HepG2 (cell line): ENCODE measurements at regions not wholly inside any gene's neighbourhood (a gene's known extent, or its start where the extent isn't known, plus 50 kb on each side); places are given as distances from the start of the nearest gene placed in this dataset.

Experiments
- ATAC-seq: fragments of 200-7000 bp; cut with Tn5 transposase; 3 replicates; pipeline ENCODE4 v1.9.1; 2020; ENCODE audit warnings: mild to moderate bottlenecking, moderate library complexity
- BruUV-seq: library from RNA; stranded (reverse); fragments of 400-500 nt; replicated peaks from 2 replicates; lab custom pipeline; 2021; lab: Mats Ljungman, UMichigan
- CTCF ChIA-PET: fragments of 300-600 bp; formaldehyde crosslinking; extraction: SDS; loops from one replicate; lab custom pipeline; 2021; ENCODE audit warnings: low total read pairs, inconsistent platforms, low intra/inter-chr PET ratio; lab: Yijun Ruan, JAX
- POLR2A ChIA-PET: fragments of 350-600 bp; sonication (Branson Sonifier 250); formaldehyde crosslinking; loops from one replicate; lab custom pipeline; 2020; ENCODE audit warnings: antibody characterized with exemption, inconsistent platforms; lab: Yijun Ruan, JAX
- DNase-seq: peaks from one replicate; pipeline ENCODE4 v3.0.0-alpha.2; 2015; ENCODE audit warnings: low spot score
- FAIRE-seq: peaks from 3 replicates; lab custom pipeline; 2011; peaks lifted over from hg19 to GRCh38; lab: Jason Lieb, UNC
- H2AFZ ChIP-seq: one replicate; pipeline ENCODE4 v1.6.1; 2011; ENCODE audit warnings: low read length, inconsistent platforms
- H3K27ac ChIP-seq: fragments of 300-600 bp; 3 replicates; pipeline ENCODE4 v1.8.0; 2011; ENCODE audit warnings: mixed run types, mild to moderate bottlenecking, mixed read lengths, low read length, inconsistent platforms; ENCODE audit not compliant: insufficient read depth; ENCODE audit errors: extremely low read length
- H3K27me3 ChIP-seq, 2 experiments: fragments of 200-600 bp in 1 of 2; 2 replicates in 1 of 2; 3 replicates in 1 of 2; pipeline versions ENCODE4 v1.6.0 to v1.8.0; 2011; ENCODE audit warnings: low read length in 2 of 2, mild to moderate bottlenecking in 2 of 2, moderate library complexity in 2 of 2, inconsistent platforms in 1 of 2; ENCODE audit not compliant: insufficient read depth in 2 of 2, control insufficient read depth in 1 of 2
- H3K36me3 ChIP-seq, 2 experiments: fragments of 200-600 bp in 1 of 2; replicated peaks in 1 of 2; 2 replicates in 1 of 2; 3 replicates in 1 of 2; pipeline versions ENCODE4 v1.5.1 to v1.8.0; 2011; ENCODE audit warnings: low read length in 2 of 2, inconsistent platforms in 1 of 2; ENCODE audit not compliant: insufficient read depth in 2 of 2, control insufficient read depth in 1 of 2
- H3K4me1 ChIP-seq: 2 replicates; pipeline ENCODE4 v1.5.1; 2012; ENCODE audit warnings: low read length, inconsistent platforms; ENCODE audit not compliant: insufficient read depth
- H3K4me2 ChIP-seq: 2 replicates; pipeline ENCODE4 v1.6.0; 2011; ENCODE audit warnings: low read depth, low read length, inconsistent platforms
- H3K4me3 ChIP-seq, 3 experiments: fragments of 200-600 bp in 1 of 3; sonication (generic), shearing (Covaris generic) in 1 of 3; replicated peaks in 1 of 3; 2 replicates each; pipeline ENCODE4 v1.5.1; 2011 to 2016; ENCODE audit warnings: low read length in 3 of 3, inconsistent platforms in 2 of 3, low read depth in 2 of 3, mild to moderate bottlenecking in 2 of 3, control low read depth in 1 of 3, mixed read lengths in 1 of 3; ENCODE audit not compliant: insufficient read depth in 1 of 3
- H3K79me2 ChIP-seq: one replicate; pipeline ENCODE4 v1.6.1; 2011; ENCODE audit warnings: low read length, inconsistent platforms; ENCODE audit not compliant: insufficient read depth
- H3K9ac ChIP-seq: 2 replicates; pipeline ENCODE4 v1.6.0; 2011; ENCODE audit warnings: mild to moderate bottlenecking, low read depth, low read length, inconsistent platforms; ENCODE audit not compliant: insufficient read depth
- H3K9me3 ChIP-seq: 2 replicates; pipeline ENCODE4 v1.5.1; 2012; ENCODE audit warnings: mild to moderate bottlenecking, low read length
- H4K20me1 ChIP-seq: 2 replicates; pipeline ENCODE4 v1.6.0; 2011; ENCODE audit warnings: inconsistent platforms, mild to moderate bottlenecking, low read length, moderate library complexity; ENCODE audit not compliant: insufficient read depth
- MED1 ChIP-seq: sonication (generic); formaldehyde crosslinking; IDR thresholded peaks from 2 replicates; pipeline ENCODE4 v1.4.0; 2020; ENCODE audit warnings: missing genetic modification reagents
- MTA1 ChIP-seq: sonication (generic); formaldehyde crosslinking; IDR thresholded peaks from 2 replicates; pipeline ENCODE4 v1.4.0; 2020; ENCODE audit warnings: missing genetic modification reagents, mild to moderate bottlenecking, borderline replicate concordance
- MTF1 ChIP-seq: sonication (generic); formaldehyde crosslinking; IDR thresholded peaks from 2 replicates; pipeline ENCODE4 v1.5.0; 2020; ENCODE audit warnings: missing genetic modification reagents
- ZEB1 ChIP-seq: IDR thresholded peaks from 2 replicates; pipeline ENCODE4 v1.6.1; 2012; ENCODE audit warnings: mild to moderate bottlenecking, low read depth, inconsistent platforms; ENCODE audit not compliant: insufficient replicate concordance
- ZNF138 ChIP-seq: sonication (generic); formaldehyde crosslinking; IDR thresholded peaks from 2 replicates; pipeline ENCODE4 v1.5.0; 2020; ENCODE audit warnings: mild to moderate bottlenecking, low read depth, missing genetic modification reagents
- ZNF260 ChIP-seq: sonication (generic); formaldehyde crosslinking; IDR thresholded peaks from 2 replicates; pipeline ENCODE4 v1.4.0; 2020; ENCODE audit warnings: missing genetic modification reagents, low read depth, mild to moderate bottlenecking, borderline replicate concordance
- ZNF556 ChIP-seq: sonication (generic); formaldehyde crosslinking; IDR thresholded peaks from 2 replicates; pipeline ENCODE4 v1.4.0; 2020; ENCODE audit warnings: mild to moderate bottlenecking, missing genetic modification reagents, borderline replicate concordance
- WGBS: methylation state at CpG from one replicate; pipeline ENCODE4 v1.1.6; 2017; ENCODE audit warnings: low lambda C conversion rate; 5-methylcytosine and 5-hydroxymethylcytosine counted together
- in situ Hi-C: cut with HindIII; loops from 2 replicates; pipeline ENCODE4 v1.10.0; 2017; ENCODE audit warnings: low pct_unique_long_range_greater_than_20kb; ENCODE audit not compliant: extremely low pct_ligation_motif_present
- intact Hi-C: fragments of 100-400 bp; cut with micrococcal nuclease; formaldehyde crosslinking; loops from one replicate; pipeline ENCODE4 v1.10.0; 2022; ENCODE audit not compliant: unreplicated experiment
- TF ChIP-seq, protein P1 (sequence below): sonication (generic); formaldehyde crosslinking; IDR thresholded peaks from 2 replicates; pipeline ENCODE4 v1.5.0; 2020; ENCODE audit warnings: mild to moderate bottlenecking, missing genetic modification reagents
- TF ChIP-seq, protein P2 (sequence below): sonication (generic); formaldehyde crosslinking; IDR thresholded peaks from 2 replicates; pipeline ENCODE4 v1.4.0; 2020; ENCODE audit warnings: missing genetic modification reagents
- TF ChIP-seq, protein P3 (sequence below): sonication (generic); formaldehyde crosslinking; IDR thresholded peaks from 2 replicates; pipeline ENCODE4 v1.4.0; 2020; ENCODE audit warnings: missing genetic modification reagents; ENCODE audit errors: not compliant biosample characterization
- TF ChIP-seq, protein P4 (sequence below): conservative IDR thresholded peaks from 2 replicates; pipeline ENCODE4 v1.6.1; 2018; ENCODE audit warnings: missing genetic modification reagents
- TF ChIP-seq, protein P5 (sequence below): sonication (generic); formaldehyde crosslinking; IDR thresholded peaks from 2 replicates; pipeline ENCODE4 v1.4.0; 2020; ENCODE audit warnings: mild to moderate bottlenecking, missing genetic modification reagents, borderline replicate concordance

DNA sequence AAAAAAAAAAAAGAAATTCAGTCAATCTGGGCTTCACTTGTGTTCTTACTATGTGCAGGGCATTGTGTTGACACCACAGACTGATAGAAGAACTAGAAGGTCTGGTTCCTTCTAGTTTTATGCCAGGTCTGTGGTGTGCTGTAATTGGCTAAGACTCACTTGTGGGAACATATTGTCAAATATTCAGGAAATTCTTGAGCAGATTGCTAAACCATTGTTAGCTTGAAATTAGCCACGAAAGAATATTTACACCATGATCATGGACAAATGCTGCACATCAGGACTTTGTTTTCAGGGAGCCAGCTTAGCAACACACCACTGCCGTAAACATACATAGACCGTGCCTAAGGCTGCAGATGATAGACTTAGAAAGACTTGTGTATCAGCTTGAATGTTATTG is 74.6 kb downstream of the GTPBP8 start (continued):
- TF ChIP-seq MED1 (CRISPR knock-in tag): no peak
- TF ChIP-seq ZEB1: no peak
- no peak for TF ChIP-seq ZNF260 (CRISPR knock-in tag)
- TF ChIP-seq, protein P1, sequence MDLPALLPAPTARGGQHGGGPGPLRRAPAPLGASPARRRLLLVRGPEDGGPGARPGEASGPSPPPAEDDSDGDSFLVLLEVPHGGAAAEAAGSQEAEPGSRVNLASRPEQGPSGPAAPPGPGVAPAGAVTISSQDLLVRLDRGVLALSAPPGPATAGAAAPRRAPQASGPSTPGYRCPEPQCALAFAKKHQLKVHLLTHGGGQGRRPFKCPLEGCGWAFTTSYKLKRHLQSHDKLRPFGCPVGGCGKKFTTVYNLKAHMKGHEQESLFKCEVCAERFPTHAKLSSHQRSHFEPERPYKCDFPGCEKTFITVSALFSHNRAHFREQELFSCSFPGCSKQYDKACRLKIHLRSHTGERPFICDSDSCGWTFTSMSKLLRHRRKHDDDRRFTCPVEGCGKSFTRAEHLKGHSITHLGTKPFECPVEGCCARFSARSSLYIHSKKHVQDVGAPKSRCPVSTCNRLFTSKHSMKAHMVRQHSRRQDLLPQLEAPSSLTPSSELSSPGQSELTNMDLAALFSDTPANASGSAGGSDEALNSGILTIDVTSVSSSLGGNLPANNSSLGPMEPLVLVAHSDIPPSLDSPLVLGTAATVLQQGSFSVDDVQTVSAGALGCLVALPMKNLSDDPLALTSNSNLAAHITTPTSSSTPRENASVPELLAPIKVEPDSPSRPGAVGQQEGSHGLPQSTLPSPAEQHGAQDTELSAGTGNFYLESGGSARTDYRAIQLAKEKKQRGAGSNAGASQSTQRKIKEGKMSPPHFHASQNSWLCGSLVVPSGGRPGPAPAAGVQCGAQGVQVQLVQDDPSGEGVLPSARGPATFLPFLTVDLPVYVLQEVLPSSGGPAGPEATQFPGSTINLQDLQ (CRISPR knock-in tag): no peak
- no peak for TF ChIP-seq ZNF138
- TF ChIP-seq, protein P2, sequence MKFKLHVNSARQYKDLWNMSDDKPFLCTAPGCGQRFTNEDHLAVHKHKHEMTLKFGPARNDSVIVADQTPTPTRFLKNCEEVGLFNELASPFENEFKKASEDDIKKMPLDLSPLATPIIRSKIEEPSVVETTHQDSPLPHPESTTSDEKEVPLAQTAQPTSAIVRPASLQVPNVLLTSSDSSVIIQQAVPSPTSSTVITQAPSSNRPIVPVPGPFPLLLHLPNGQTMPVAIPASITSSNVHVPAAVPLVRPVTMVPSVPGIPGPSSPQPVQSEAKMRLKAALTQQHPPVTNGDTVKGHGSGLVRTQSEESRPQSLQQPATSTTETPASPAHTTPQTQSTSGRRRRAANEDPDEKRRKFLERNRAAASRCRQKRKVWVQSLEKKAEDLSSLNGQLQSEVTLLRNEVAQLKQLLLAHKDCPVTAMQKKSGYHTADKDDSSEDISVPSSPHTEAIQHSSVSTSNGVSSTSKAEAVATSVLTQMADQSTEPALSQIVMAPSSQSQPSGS (CRISPR knock-in tag): no peak
- no peak for TF ChIP-seq MTF1 (CRISPR knock-in tag)

DNA sequence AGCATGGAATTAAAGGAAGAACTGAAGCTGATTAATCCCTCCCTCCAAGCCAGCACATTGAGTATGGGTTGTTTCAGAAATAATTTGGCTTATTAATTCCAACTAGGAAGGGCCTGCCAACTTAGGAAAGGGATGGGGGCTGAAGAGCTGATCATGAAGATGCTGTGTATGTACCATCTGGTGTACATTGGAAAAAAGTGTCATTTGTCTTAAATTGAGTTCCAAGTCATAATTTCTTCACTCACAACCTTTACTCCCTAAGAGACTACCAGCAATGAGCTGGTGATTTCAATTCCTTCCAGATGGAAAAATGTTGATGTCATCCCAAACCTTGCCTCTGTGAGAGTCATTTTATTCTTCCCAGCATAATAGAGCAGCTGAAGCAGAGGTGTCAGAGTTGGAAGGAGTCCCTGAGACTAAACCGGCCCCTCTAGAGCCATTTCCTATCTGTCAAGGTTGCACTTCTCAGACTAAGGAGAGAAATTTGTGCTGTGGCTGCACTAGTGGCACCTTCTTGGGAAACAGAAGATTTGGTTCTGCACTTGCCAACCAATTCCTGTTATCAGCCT is 79.4 kb downstream of the GTPBP8 start:
- ChIA-PET CTCF (no interaction called here), POLR2A (no interaction called here)
- no peak overlapping the region for H3K27ac ChIP-seq
- H2AFZ ChIP-seq: no peak overlapping the region
- WGBS: 14% methylated on average over 1 of the region's 1 CpG
- no peaks in the 10 kb centered on the region for H3K79me2 ChIP-seq
- no peaks in the 10 kb centered on the region; a peak in 1 of 5 replicates for H3K27me3 ChIP-seq
- in situ Hi-C loops: no loop called here
- ATAC-seq (no peak), DNase-seq (no peak), FAIRE-seq (no peak)
- intact Hi-C loops: no loop called here
- TF ChIP-seq, protein P3, sequence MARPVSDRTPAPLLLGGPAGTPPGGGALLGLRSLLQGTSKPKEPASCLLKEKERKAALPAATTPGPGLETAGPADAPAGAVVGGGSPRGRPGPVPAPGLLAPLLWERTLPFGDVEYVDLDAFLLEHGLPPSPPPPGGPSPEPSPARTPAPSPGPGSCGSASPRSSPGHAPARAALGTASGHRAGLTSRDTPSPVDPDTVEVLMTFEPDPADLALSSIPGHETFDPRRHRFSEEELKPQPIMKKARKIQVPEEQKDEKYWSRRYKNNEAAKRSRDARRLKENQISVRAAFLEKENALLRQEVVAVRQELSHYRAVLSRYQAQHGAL (CRISPR knock-in tag): no peak
- TF ChIP-seq ZNF556 (CRISPR knock-in tag): no peak
- TF ChIP-seq, protein P4, sequence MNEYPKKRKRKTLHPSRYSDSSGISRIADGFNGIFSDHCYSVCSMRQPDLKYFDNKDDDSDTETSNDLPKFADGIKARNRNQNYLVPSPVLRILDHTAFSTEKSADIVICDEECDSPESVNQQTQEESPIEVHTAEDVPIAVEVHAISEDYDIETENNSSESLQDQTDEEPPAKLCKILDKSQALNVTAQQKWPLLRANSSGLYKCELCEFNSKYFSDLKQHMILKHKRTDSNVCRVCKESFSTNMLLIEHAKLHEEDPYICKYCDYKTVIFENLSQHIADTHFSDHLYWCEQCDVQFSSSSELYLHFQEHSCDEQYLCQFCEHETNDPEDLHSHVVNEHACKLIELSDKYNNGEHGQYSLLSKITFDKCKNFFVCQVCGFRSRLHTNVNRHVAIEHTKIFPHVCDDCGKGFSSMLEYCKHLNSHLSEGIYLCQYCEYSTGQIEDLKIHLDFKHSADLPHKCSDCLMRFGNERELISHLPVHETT (CRISPR knock-in tag): no peak
- TF ChIP-seq, protein P5, sequence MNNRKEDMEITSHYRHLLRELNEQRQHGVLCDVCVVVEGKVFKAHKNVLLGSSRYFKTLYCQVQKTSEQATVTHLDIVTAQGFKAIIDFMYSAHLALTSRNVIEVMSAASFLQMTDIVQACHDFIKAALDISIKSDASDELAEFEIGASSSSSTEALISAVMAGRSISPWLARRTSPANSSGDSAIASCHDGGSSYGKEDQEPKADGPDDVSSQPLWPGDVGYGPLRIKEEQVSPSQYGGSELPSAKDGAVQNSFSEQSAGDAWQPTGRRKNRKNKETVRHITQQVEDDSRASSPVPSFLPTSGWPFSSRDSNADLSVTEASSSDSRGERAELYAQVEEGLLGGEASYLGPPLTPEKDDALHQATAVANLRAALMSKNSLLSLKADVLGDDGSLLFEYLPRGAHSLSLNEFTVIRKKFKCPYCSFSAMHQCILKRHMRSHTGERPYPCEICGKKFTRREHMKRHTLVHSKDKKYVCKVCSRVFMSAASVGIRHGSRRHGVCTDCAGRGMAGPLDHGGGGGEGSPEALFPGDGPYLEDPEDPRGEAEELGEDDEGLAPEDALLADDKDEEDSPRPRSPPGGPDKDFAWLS (CRISPR knock-in tag): no peak
- TF ChIP-seq MTA1 (CRISPR knock-in tag): no peak
- H3K9ac ChIP-seq: no peak overlapping the region
- no peaks in the 10 kb centered on the region for H4K20me1 ChIP-seq
- BruUV-seq: no TSS peak
- H3K9me3 ChIP-seq: no peaks in the 10 kb centered on the region
- no peaks in the 10 kb centered on the region for H3K36me3 ChIP-seq
- H3K4me3 ChIP-seq: no peak overlapping the region
- H3K4me1 ChIP-seq: peaks cover 8% of the 10 kb centered on the region; the same call in 1 of the 2 replicates
- no peak overlapping the region for H3K4me2 ChIP-seq
